ENCODE measurements at regions not wholly inside any gene's neighbourhood (a gene's known extent, or its start where the extent isn't known, plus 50 kb on each side); places are given as distances from the start of the nearest gene placed in this dataset.

DNA sequence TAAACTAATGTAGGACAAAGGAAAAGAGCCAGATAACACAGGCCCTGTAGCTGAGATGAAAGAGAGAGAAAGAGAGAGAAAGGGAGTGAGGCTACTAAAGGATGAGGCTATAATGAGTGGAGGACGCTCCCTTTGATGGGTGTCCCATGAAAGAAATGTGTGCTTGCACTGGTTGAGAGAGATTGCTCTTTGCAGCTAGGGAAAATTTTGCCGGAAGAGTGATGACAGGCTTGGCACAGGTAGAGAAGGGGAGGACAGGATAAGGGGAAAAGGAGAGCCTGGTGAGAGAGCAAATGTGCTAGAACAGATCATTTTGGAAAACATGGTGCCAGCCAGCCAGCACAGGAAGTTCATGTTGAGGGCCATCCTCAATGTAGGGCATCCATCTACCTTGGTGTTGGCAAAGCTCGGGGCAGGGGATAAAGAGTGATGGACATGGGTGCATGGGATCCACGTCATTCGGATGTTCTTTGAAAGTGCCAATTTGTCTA is 248.6 kb downstream of the BTG1 start:
- no peak overlapping the region for H3K4me2 ChIP-seq (ENCODE audit: low read depth, low read length)
- H3K9me3 ChIP-seq (replicated peaks; ENCODE audit: insufficient read depth, low read length) = no peaks in the 10 kb centered on the region
- no peaks in the 10 kb centered on the region for H3K4me1 ChIP-seq (ENCODE audit: low read length)
- no peak overlapping the region for H3K4me3 ChIP-seq (ENCODE audit: low read length)
- H4K20me1 ChIP-seq (ENCODE audit: insufficient read depth, low read length) = no peaks in the 10 kb centered on the region
- no peak overlapping the region for H2AFZ ChIP-seq (ENCODE audit: low read length)
- no peak overlapping the region for H3K9ac ChIP-seq (ENCODE audit: low read length)
- no peaks in the 10 kb centered on the region for H3K9me2 ChIP-seq (replicated peaks; ENCODE audit: insufficient read depth, low read length)
- no peak for DNase-seq
- H3K27me3 ChIP-seq (replicated peaks; ENCODE audit: insufficient read depth, low read length) = no peaks in the 10 kb centered on the region
- TF ChIP-seq, protein P1, sequence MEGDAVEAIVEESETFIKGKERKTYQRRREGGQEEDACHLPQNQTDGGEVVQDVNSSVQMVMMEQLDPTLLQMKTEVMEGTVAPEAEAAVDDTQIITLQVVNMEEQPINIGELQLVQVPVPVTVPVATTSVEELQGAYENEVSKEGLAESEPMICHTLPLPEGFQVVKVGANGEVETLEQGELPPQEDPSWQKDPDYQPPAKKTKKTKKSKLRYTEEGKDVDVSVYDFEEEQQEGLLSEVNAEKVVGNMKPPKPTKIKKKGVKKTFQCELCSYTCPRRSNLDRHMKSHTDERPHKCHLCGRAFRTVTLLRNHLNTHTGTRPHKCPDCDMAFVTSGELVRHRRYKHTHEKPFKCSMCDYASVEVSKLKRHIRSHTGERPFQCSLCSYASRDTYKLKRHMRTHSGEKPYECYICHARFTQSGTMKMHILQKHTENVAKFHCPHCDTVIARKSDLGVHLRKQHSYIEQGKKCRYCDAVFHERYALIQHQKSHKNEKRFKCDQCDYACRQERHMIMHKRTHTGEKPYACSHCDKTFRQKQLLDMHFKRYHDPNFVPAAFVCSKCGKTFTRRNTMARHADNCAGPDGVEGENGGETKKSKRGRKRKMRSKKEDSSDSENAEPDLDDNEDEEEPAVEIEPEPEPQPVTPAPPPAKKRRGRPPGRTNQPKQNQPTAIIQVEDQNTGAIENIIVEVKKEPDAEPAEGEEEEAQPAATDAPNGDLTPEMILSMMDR (IDR thresholded peaks at IDR 0.05; ENCODE audit: low read length) = no peak
- no peak for TF ChIP-seq EZH2phosphoT487 (IDR thresholded peaks at IDR 0.05; ENCODE audit: low read length)
- no peak for TF ChIP-seq EZH2 (optimal IDR thresholded peaks at IDR 0.05; ENCODE audit: low read depth, low read length)
- H3K36me3 ChIP-seq (replicated peaks; ENCODE audit: insufficient read depth, low read length) = no peaks in the 10 kb centered on the region
- no peaks in the 10 kb centered on the region for H3F3A ChIP-seq (ENCODE audit: insufficient read depth, low read length)
- H3K79me2 ChIP-seq (ENCODE audit: low read length) = no peaks in the 10 kb centered on the region
- no peak overlapping the region for H3K27ac ChIP-seq (ENCODE audit: low read length)

DNA sequence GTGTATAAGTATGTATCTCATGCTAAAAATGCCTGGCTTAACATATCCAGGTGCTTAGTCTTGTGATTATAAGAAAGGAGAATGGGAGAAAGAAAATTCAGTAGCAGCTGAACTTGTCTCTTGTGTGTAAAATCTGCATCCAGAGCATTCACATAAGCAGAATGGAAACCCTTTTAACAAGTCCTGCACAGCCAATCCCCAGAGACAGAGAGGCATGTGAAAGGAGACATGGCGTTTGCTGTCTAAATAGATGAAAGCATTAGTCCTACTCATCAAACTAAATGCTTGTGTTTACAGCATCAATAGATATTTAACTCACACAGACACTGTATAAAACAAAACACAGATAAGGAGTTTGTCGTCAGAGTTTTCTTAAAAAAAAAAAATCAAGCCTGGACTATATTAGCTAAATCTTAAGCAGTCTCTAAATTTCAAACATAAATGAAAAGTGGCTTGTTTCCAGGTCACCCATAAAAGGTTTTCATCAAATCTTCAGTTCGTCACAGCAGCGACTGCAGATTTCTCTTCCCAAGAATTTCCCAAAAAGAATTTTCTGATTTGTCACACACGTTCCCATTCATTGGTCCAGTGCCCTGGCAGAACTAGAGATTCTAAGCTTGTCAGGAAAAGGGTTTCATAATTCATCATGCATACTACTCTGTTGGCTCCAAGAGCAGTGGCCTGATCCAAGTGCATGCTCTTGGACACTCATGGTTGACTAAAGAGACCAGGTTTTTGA is 249.2 kb downstream of the BTG1 start:
- no peaks in the 10 kb centered on the region for H3K4me1 ChIP-seq (ENCODE audit: low read length)
- H3K36me3 ChIP-seq (replicated peaks; ENCODE audit: insufficient read depth, low read length) = no peaks in the 10 kb centered on the region
- no peak overlapping the region for H3K4me3 ChIP-seq (ENCODE audit: low read length)
- H4K20me1 ChIP-seq (ENCODE audit: insufficient read depth, low read length) = no peaks in the 10 kb centered on the region
- no peak overlapping the region for H3K27ac ChIP-seq (ENCODE audit: low read length)
- no peaks in the 10 kb centered on the region for H3K79me2 ChIP-seq (ENCODE audit: low read length)
- no peaks in the 10 kb centered on the region for H3K27me3 ChIP-seq (replicated peaks; ENCODE audit: insufficient read depth, low read length)
- H2AFZ ChIP-seq (ENCODE audit: low read length) = no peak overlapping the region
- no peak overlapping the region for H3K4me2 ChIP-seq (ENCODE audit: low read depth, low read length)
- H3K9me2 ChIP-seq (replicated peaks; ENCODE audit: insufficient read depth, low read length) = no peaks in the 10 kb centered on the region
- H3K9me3 ChIP-seq (replicated peaks; ENCODE audit: insufficient read depth, low read length) = no peaks in the 10 kb centered on the region
- TF ChIP-seq, protein P1 (IDR thresholded peaks at IDR 0.05; ENCODE audit: low read length) = no peak
- no peaks in the 10 kb centered on the region for H3F3A ChIP-seq (ENCODE audit: insufficient read depth, low read length)
- DNase-seq = no peak
- H3K9ac ChIP-seq (ENCODE audit: low read length) = no peak overlapping the region

DNA sequence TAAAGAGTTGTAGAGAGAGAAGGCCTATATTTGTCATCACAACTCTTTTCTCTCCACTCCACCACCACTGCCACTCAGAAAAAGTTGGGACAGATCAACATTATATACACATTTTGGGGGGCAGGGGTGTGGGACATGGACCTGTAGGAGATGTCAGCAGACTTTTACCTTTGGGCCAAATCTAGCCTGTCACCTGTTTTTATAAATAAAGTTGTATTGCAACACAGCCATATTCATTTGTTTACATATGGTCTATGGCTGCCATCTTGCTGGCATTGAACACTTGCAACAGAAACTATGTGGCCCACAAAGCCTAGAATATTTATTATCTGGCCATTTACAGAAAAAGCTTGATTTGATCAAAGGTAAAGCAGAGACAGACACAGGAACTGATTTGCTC is 250.7 kb downstream of the BTG1 start:
- H3K27ac ChIP-seq (ENCODE audit: low read length) = no peak overlapping the region
- H3K4me3 ChIP-seq (ENCODE audit: low read length) = no peak overlapping the region
- TF ChIP-seq EZH2phosphoT487 (IDR thresholded peaks at IDR 0.05; ENCODE audit: low read length) (no peak), EZH2 (optimal IDR thresholded peaks at IDR 0.05; ENCODE audit: low read depth, low read length) (no peak)
- TF ChIP-seq, protein P1 (IDR thresholded peaks at IDR 0.05; ENCODE audit: low read length) = no peak
- no peaks in the 10 kb centered on the region for H3K27me3 ChIP-seq (replicated peaks; ENCODE audit: insufficient read depth, low read length)
- H3K9me2 ChIP-seq (replicated peaks; ENCODE audit: insufficient read depth, low read length) = no peaks in the 10 kb centered on the region
- H4K20me1 ChIP-seq (ENCODE audit: insufficient read depth, low read length) = no peaks in the 10 kb centered on the region
- H2AFZ ChIP-seq (ENCODE audit: low read length) = no peak overlapping the region
- H3K9me3 ChIP-seq (replicated peaks; ENCODE audit: insufficient read depth, low read length) = no peaks in the 10 kb centered on the region
- H3F3A ChIP-seq (ENCODE audit: insufficient read depth, low read length) = no peaks in the 10 kb centered on the region
- H3K9ac ChIP-seq (ENCODE audit: low read length) = no peak overlapping the region
- H3K4me1 ChIP-seq (ENCODE audit: low read length) = no peaks in the 10 kb centered on the region
- no peaks in the 10 kb centered on the region for H3K36me3 ChIP-seq (replicated peaks; ENCODE audit: insufficient read depth, low read length)
- no peak overlapping the region for H3K4me2 ChIP-seq (ENCODE audit: low read depth, low read length)
- H3K79me2 ChIP-seq (ENCODE audit: low read length) = no peaks in the 10 kb centered on the region
- no peak for DNase-seq
